Activated CD8-positive, alpha-beta T cell treated with anti-CD3 and anti-CD28 coated beads for 36 hours (primary cell): ENCODE measurements at regions not wholly inside any gene's neighbourhood (a gene's known extent, or its start where the extent isn't known, plus 50 kb on each side); places are given as distances from the start of the nearest gene placed in this dataset.

Experiments
- ATAC-seq: fragments of 200-7000 bp; cut with Tn5 transposase; one replicate; pipeline ENCODE4 v1.10.0; 2021; ENCODE audit warnings: mild to moderate bottlenecking, moderate library complexity
- CTCF ChIA-PET: fragments of 350-600 bp; sonication (Branson Sonifier 250); formaldehyde crosslinking; loops from one replicate; lab custom pipeline; 2021; ENCODE audit warnings: antibody characterized with exemption; lab: Charles Lee
- POLR2A ChIA-PET: fragments of 350-600 bp; sonication (Branson Sonifier 250); formaldehyde crosslinking; loops from one replicate; lab custom pipeline; 2021; ENCODE audit warnings: antibody characterized with exemption; lab: Charles Lee
- DNase-seq: peaks from one replicate; pipeline ENCODE4 v3.0.0-alpha.2; 2020
- H3K27ac Mint-ChIP-seq: one replicate; pipeline ENCODE4 v1.8.0; 2021; ENCODE audit warnings: mild to moderate bottlenecking, mixed read lengths
- H3K27me3 Mint-ChIP-seq: one replicate; pipeline ENCODE4 v1.8.0; 2021; ENCODE audit warnings: mixed read lengths
- H3K36me3 Mint-ChIP-seq: one replicate; pipeline ENCODE4 v1.8.0; 2021; ENCODE audit warnings: low read depth, mixed read lengths
- H3K4me1 Mint-ChIP-seq: one replicate; pipeline ENCODE4 v1.8.0; 2021; ENCODE audit warnings: low read depth, mixed read lengths
- H3K4me3 Mint-ChIP-seq: one replicate; pipeline ENCODE4 v1.8.0; 2021; ENCODE audit warnings: mild to moderate bottlenecking, moderate library complexity, mixed read lengths
- H3K9me3 Mint-ChIP-seq: one replicate; pipeline ENCODE4 v1.8.0; 2021; ENCODE audit warnings: mixed read lengths
- CTCF ChIP-seq: fragments of 200-600 bp; IDR thresholded peaks from one replicate; pipeline ENCODE4 v1.8.0; 2022; ENCODE audit warnings: antibody characterized with exemption, mild to moderate bottlenecking
- intact Hi-C: fragments of 100-400 bp; cut with micrococcal nuclease; formaldehyde crosslinking; loops from one replicate; pipeline ENCODE4 v1.10.0; 2022

DNA sequence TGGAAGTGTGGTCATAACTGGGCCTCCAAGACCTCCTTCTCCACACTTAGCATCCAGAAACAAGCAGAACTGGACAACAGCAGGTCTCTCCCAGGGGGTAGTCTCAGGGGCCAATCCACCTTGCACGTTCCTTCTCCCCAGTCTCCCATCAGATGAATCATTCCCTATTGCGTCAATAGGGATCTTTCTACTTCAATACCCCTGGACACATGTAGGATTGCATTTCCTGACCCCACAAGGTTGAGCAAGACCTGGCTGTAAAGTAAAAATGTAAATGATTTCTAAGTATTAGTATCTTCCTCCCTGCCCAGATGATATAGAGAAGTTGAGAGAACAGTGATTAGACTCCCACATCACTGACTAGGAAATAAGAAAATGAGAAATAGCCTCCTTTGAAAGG, 224.5 kb upstream of the CSF3R start:
- H3K9me3 Mint-ChIP-seq = no peaks in the 10 kb centered on the region
- H3K27ac Mint-ChIP-seq = no peak overlapping the region
- peaks cover 20% of the 10 kb centered on the region for H3K27me3 Mint-ChIP-seq
- intact Hi-C loops = no loop called here
- H3K36me3 Mint-ChIP-seq = no peaks in the 10 kb centered on the region
- no peaks in the 10 kb centered on the region for H3K4me1 Mint-ChIP-seq
- DNase-seq (no peak), ATAC-seq (no peak)
- H3K4me3 Mint-ChIP-seq = no peak overlapping the region
- no peak for TF ChIP-seq CTCF
- ChIA-PET POLR2A (no interaction called here), CTCF (no interaction called here)

DNA sequence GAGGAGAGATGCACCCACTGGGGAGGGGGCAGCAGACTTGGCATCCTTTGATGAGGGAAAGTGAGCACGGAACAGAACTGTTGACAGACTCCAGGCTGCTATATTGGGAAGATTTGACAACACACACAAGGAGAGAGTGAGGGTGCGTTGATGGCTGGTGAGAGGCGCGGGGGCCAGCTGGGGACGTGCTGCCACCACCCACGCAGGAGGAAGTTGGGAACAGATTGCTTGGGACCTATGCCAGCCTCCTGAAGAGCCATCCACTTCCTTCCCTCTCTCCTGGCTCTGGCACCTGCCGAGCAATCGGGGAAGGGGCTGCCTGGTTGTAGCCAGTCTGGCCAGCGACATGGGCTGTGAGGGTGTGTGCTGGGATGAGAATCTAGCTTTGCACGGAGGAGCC, 223.7 kb upstream of the CSF3R start:
- H3K4me1 Mint-ChIP-seq = no peaks in the 10 kb centered on the region
- peaks cover 18% of the 10 kb centered on the region for H3K27me3 Mint-ChIP-seq
- H3K4me3 Mint-ChIP-seq = no peak overlapping the region
- no peaks in the 10 kb centered on the region for H3K36me3 Mint-ChIP-seq
- ATAC-seq (no peak), DNase-seq (no peak)
- ChIA-PET POLR2A (no interaction called here), CTCF (no interaction called here)
- TF ChIP-seq CTCF = no peak
- no peak overlapping the region for H3K27ac Mint-ChIP-seq
- intact Hi-C loops = no loop called here
- no peaks in the 10 kb centered on the region for H3K9me3 Mint-ChIP-seq

DNA sequence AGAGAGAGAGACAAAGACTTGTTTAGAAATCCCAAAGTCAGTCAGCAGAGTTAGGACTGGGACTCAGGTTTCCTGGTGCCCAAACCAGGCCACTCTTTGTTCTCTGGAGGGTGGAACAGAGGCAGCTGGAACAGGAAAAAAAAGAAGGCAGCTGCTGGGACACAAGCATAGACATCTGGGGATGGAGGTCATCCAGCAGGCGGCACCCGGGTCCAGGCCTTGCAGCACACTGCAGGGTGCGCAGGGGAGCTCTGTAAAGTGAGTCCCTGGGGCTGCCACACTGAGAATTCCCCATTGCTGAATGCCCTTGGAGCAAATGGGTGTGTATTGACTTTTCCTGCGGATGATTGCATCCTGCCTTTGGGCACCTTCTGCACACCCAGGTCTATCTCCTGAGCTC, 222.9 kb upstream of the CSF3R start:
- H3K27ac Mint-ChIP-seq = no peak overlapping the region

DNA sequence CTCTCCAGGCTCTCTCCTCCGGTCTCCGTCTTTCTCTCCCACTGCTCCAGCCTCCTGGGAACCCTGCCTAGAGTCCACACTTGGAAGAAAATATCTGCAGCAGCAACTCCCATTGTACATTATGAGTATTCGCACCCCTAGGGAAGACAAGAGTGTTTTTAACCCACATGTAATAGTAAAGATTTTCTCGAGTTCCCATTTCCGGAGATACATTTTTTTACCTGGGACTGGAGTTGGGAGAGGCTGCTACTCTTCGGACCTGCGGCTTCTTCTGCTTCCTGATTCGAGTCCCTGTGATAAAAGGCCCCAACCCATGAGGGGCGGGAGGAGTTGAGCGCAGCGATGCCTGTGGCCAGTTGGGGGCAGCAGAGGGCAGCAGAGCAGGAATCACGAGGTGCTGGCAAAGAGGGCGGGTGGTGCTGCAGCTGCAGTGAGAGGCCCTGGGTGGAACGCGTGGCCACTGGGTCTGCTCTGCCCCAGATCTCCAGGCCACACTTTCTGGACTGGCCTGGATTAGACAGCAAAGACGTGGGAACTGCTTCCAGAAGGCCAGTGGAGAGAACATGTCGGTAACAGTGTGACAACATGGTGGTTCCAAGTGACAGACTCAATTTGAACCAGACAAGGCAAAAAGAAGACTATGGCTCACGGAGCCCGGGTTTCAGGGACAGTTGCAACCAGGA, 221.0 kb upstream of the CSF3R start:
- intact Hi-C loops = no loop called here
- ChIA-PET CTCF (no interaction called here), POLR2A (no interaction called here)
- DNase-seq (peak; percentile 80), ATAC-seq (peak; percentile 82)
- Mint-ChIP-seq H3K4me1 (no peaks in the 10 kb centered on the region), H3K27me3 (peaks cover 10% of the 10 kb centered on the region), H3K4me3 (no peak overlapping the region), H3K27ac (no peak overlapping the region), H3K36me3 (no peaks in the 10 kb centered on the region), H3K9me3 (no peaks in the 10 kb centered on the region)
- peak; percentile 93 for TF ChIP-seq CTCF

More for the DNA sequence above, 222.9 kb upstream of the CSF3R start:
- ATAC-seq (no peak), DNase-seq (no peak)
- intact Hi-C loops = no loop called here
- TF ChIP-seq CTCF = no peak
- no peaks in the 10 kb centered on the region for H3K4me1 Mint-ChIP-seq
- H3K4me3 Mint-ChIP-seq = no peak overlapping the region
- H3K36me3 Mint-ChIP-seq = no peaks in the 10 kb centered on the region
- POLR2A ChIA-PET = no interaction called here
- CTCF ChIA-PET = no interaction called here
- peaks cover 14% of the 10 kb centered on the region for H3K27me3 Mint-ChIP-seq
- H3K9me3 Mint-ChIP-seq = no peaks in the 10 kb centered on the region

- Mint-ChIP-seq H3K4me3 (no peak overlapping the region), H3K9me3 (no peaks in the 10 kb centered on the region), H3K36me3 (no peaks in the 10 kb centered on the region), H3K4me1 (no peaks in the 10 kb centered on the region), H3K27me3 (peaks cover 11% of the 10 kb centered on the region), H3K27ac (no peak overlapping the region)
- TF ChIP-seq CTCF = no peak
- intact Hi-C loops = no loop called here
- POLR2A ChIA-PET = interaction anchor here (1.7 kb wide), 1 partner anchor 295 kb away, joined by 4 read pairs; no protein-coding TSS in a partner anchor
- DNase-seq (no peak), ATAC-seq (no peak)
- CTCF ChIA-PET = no interaction called here
Observed at GRCh38 chr1:36702963-36703362, 220.2 kb upstream of the CSF3R start.
